Activated T-cell treated with anti-CD3 and anti-CD28 coated beads, Interleukin-2, amount 50 U/mL, for 4 hours (primary cell): ENCODE measurements at regions not wholly inside any gene's neighbourhood (a gene's known extent, or its start where the extent isn't known, plus 50 kb on each side); places are given as distances from the start of the nearest gene placed in this dataset.
"Not testable (repeated sequence)": the region's sequence is repeated elsewhere in the genome, so short reads cannot be mapped to it uniquely, and the experiment has no call there.

Source experiments
- ATAC-seq, 2 donors: fragments of 200-7000 bp; cut with Tn5 transposase; one replicate each; pipeline ENCODE4 v1.10.0; 2021
- DNase-seq: peaks from one replicate; pipeline ENCODE4 v3.0.0-alpha.2; 2020
- H3K27me3 Mint-ChIP-seq: one replicate; pipeline ENCODE4 v1.8.0; 2021; ENCODE audit warnings: low read depth, mixed read lengths
- H3K36me3 Mint-ChIP-seq: one replicate; pipeline ENCODE4 v1.8.0; 2022; ENCODE audit warnings: mixed read lengths; ENCODE audit not compliant: insufficient read depth
- H3K4me1 Mint-ChIP-seq: one replicate; pipeline ENCODE4 v1.8.0; 2021; ENCODE audit warnings: low read depth, mixed read lengths
- H3K4me3 Mint-ChIP-seq: one replicate; pipeline ENCODE4 v1.8.0; 2021; ENCODE audit warnings: mild to moderate bottlenecking, moderate library complexity, mixed read lengths
- H3K9me3 Mint-ChIP-seq: one replicate; pipeline ENCODE4 v1.8.0; 2021; ENCODE audit warnings: mixed read lengths

GRCh38 chrX:155747520-155747919 is 133.6 kb upstream of the VAMP7 start:
- ATAC-seq (no peak), DNase-seq (no peak)
- Mint-ChIP-seq H3K4me3 (no peak overlapping the region), H3K4me1 (no peaks in the 10 kb centered on the region), H3K9me3 (peaks cover 3% of the 10 kb centered on the region), H3K27me3 (no peaks in the 10 kb centered on the region), H3K36me3 (no peaks in the 10 kb centered on the region)

- H3K36me3 Mint-ChIP-seq = no peaks in the 10 kb centered on the region
Observed at GRCh38 chrX:155745792-155746191, 133.0 kb upstream of the TMLHE start.

GRCh38 chrX:155744534-155744933 is 131.8 kb upstream of the TMLHE start:
- Mint-ChIP-seq H3K4me1 (no peaks in the 10 kb centered on the region), H3K9me3 (peaks cover 23% of the 10 kb centered on the region), H3K27me3 (peaks cover 3% of the 10 kb centered on the region), H3K4me3 (no peak overlapping the region), H3K36me3 (no peaks in the 10 kb centered on the region)
- no peak for DNase-seq
- ATAC-seq = no peak

More at GRCh38 chrX:155745792-155746191, 133.0 kb upstream of the TMLHE start:
- Mint-ChIP-seq H3K9me3 (peaks cover 14% of the 10 kb centered on the region), H3K4me3 (no peak overlapping the region), H3K27me3 (no peaks in the 10 kb centered on the region), H3K4me1 (no peaks in the 10 kb centered on the region)
- DNase-seq (no peak), ATAC-seq (no peak)

GRCh38 chrX:155728335-155728734 is 115.6 kb upstream of the TMLHE start:
- not testable (repeated sequence) for H3K36me3 Mint-ChIP-seq, H3K27me3 Mint-ChIP-seq, DNase-seq, H3K4me1 Mint-ChIP-seq, H3K4me3 Mint-ChIP-seq, ATAC-seq
- peaks cover 10% of the 10 kb centered on the region for H3K9me3 Mint-ChIP-seq

- DNase-seq = no peak
- H3K4me1 Mint-ChIP-seq = no peaks in the 10 kb centered on the region
- H3K4me3 Mint-ChIP-seq = no peak overlapping the region
- peaks cover 19% of the 10 kb centered on the region for H3K9me3 Mint-ChIP-seq
- H3K36me3 Mint-ChIP-seq = no peaks in the 10 kb centered on the region
- no peaks in the 10 kb centered on the region for H3K27me3 Mint-ChIP-seq
- no peak for ATAC-seq
Observed at GRCh38 chrX:155718972-155719586, 106.3 kb upstream of the TMLHE start.

GRCh38 chrX:155715141-155715540 is 102.4 kb upstream of the TMLHE start:
- no peaks in the 10 kb centered on the region for H3K27me3 Mint-ChIP-seq
- peaks cover 2% of the 10 kb centered on the region for H3K36me3 Mint-ChIP-seq
- ATAC-seq = no peak
- no peak overlapping the region for H3K4me3 Mint-ChIP-seq
- no peaks in the 10 kb centered on the region for H3K4me1 Mint-ChIP-seq
- DNase-seq = no peak
- peaks cover 23% of the 10 kb centered on the region for H3K9me3 Mint-ChIP-seq

GRCh38 chrX:155695419-155695818 is 82.7 kb upstream of the TMLHE start:
- peaks cover 4% of the 10 kb centered on the region for H3K9me3 Mint-ChIP-seq
- ATAC-seq (no peak), DNase-seq (no peak)
- no peaks in the 10 kb centered on the region for H3K4me1 Mint-ChIP-seq
- H3K27me3 Mint-ChIP-seq = no peaks in the 10 kb centered on the region
- H3K36me3 Mint-ChIP-seq = no peaks in the 10 kb centered on the region
- no peak overlapping the region for H3K4me3 Mint-ChIP-seq

GRCh38 chrX:155694649-155695048 is 81.9 kb upstream of the TMLHE start:
- Mint-ChIP-seq H3K27me3 (no peaks in the 10 kb centered on the region), H3K36me3 (no peaks in the 10 kb centered on the region), H3K4me3 (no peak overlapping the region), H3K4me1 (no peaks in the 10 kb centered on the region), H3K9me3 (peaks cover 8% of the 10 kb centered on the region)
- no peak for DNase-seq
- no peak for ATAC-seq

GRCh38 chrX:155682834-155683233 is 70.1 kb upstream of the TMLHE start:
- Mint-ChIP-seq H3K36me3 (no peaks in the 10 kb centered on the region), H3K4me1 (peaks cover 4% of the 10 kb centered on the region), H3K4me3 (no peak overlapping the region), H3K9me3 (no peaks in the 10 kb centered on the region), H3K27me3 (no peaks in the 10 kb centered on the region)
- DNase-seq (no peak), ATAC-seq (no peak)

GRCh38 chrX:155679715-155680114 is 67.0 kb upstream of the TMLHE start:
- ATAC-seq (no peak), DNase-seq (no peak)
- no peaks in the 10 kb centered on the region for H3K36me3 Mint-ChIP-seq
- no peaks in the 10 kb centered on the region for H3K27me3 Mint-ChIP-seq
- no peaks in the 10 kb centered on the region for H3K9me3 Mint-ChIP-seq
- peaks cover 4% of the 10 kb centered on the region for H3K4me1 Mint-ChIP-seq
- H3K4me3 Mint-ChIP-seq = no peak overlapping the region

- Mint-ChIP-seq H3K9me3 (no peaks in the 10 kb centered on the region), H3K4me3 (no peak overlapping the region), H3K36me3 (no peaks in the 10 kb centered on the region), H3K27me3 (no peaks in the 10 kb centered on the region), H3K4me1 (no peaks in the 10 kb centered on the region)
- ATAC-seq = no peak
- DNase-seq = no peak
Observed at GRCh38 chrX:155673338-155673737, 60.6 kb upstream of the TMLHE start.

GRCh38 chrX:155666741-155667140 is 54.0 kb upstream of the TMLHE start:
- Mint-ChIP-seq H3K27me3 (no peaks in the 10 kb centered on the region), H3K9me3 (no peaks in the 10 kb centered on the region), H3K36me3 (no peaks in the 10 kb centered on the region), H3K4me3 (no peak overlapping the region), H3K4me1 (no peaks in the 10 kb centered on the region)
- DNase-seq = no peak
- ATAC-seq = no peak
